Cardiac muscle cell (in vitro differentiated cells and primary cell): ENCODE measurements at regions not wholly inside any gene's neighbourhood (a gene's known extent, or its start where the extent isn't known, plus 50 kb on each side); places are given as distances from the start of the nearest gene placed in this dataset.

ENCODE experiments used
- DNase-seq, 2 donors: peaks; one replicate each; pipeline versions ENCODE4 v3.0.0 to v3.0.0-alpha.2; 2010 to 2017; ENCODE audit warnings: low read depth in 1 of 2, low spot score in 1 of 2
- H3K27ac ChIP-seq: fragments of 200-600 bp; sonication (generic); 2 replicates; pipeline ENCODE4 v1.5.1; 2016
- H3K27me3 ChIP-seq: fragments of 200-600 bp; sonication (generic); 2 replicates; pipeline ENCODE4 v1.6.0; 2016; ENCODE audit warnings: control low read depth
- H3K36me3 ChIP-seq: fragments of 200-600 bp; sonication (generic); 2 replicates; pipeline ENCODE4 v1.5.1; 2016; ENCODE audit warnings: control low read depth
- H3K4me1 ChIP-seq: fragments of 200-600 bp; sonication (generic); 2 replicates; pipeline ENCODE4 v1.8.1; 2017; ENCODE audit warnings: low read depth, mild to moderate bottlenecking, mixed run types
- H3K4me3 ChIP-seq: fragments of 200-600 bp; sonication (generic); 2 replicates; pipeline ENCODE4 v1.5.1; 2016; ENCODE audit warnings: mild to moderate bottlenecking
- H3K9me3 ChIP-seq: fragments of 200-600 bp; sonication (generic); 2 replicates; pipeline ENCODE4 v1.5.1; 2017; ENCODE audit warnings: low read depth, mild to moderate bottlenecking, control low read depth
- TF ChIP-seq, protein P1 (sequence below): IDR thresholded peaks from 2 replicates; pipeline ENCODE4 v1.5.1; 2012; ENCODE audit warnings: low read depth, mild to moderate bottlenecking, low read length

DNA sequence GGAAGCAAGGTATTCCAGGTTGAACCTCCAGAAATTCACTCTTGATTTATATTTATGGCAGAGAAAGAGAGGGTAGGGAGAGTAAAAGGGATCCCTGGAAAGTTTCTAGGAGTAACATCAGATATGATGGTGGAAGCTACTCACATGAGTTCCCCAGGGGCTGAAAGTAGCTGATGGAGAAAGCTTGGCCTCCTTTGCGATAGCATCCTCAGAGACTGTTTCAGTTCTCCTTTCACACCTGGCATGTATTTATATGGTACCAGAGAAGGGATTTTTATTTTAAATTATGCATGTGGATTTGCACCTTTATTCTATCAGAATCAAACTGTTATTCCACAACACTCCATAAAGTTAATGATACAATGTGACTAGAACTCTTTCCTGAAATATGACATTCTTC is 126.3 kb upstream of the OSR1 start:
- Histone ChIP-seq H3K9me3 (no peaks in the 10 kb centered on the region), H3K27ac (no peak overlapping the region), H3K36me3 (no peaks in the 10 kb centered on the region), H3K4me3 (no peak overlapping the region), H3K4me1 (no peaks in the 10 kb centered on the region), H3K27me3 (no peaks in the 10 kb centered on the region)
- TF ChIP-seq, protein P1, sequence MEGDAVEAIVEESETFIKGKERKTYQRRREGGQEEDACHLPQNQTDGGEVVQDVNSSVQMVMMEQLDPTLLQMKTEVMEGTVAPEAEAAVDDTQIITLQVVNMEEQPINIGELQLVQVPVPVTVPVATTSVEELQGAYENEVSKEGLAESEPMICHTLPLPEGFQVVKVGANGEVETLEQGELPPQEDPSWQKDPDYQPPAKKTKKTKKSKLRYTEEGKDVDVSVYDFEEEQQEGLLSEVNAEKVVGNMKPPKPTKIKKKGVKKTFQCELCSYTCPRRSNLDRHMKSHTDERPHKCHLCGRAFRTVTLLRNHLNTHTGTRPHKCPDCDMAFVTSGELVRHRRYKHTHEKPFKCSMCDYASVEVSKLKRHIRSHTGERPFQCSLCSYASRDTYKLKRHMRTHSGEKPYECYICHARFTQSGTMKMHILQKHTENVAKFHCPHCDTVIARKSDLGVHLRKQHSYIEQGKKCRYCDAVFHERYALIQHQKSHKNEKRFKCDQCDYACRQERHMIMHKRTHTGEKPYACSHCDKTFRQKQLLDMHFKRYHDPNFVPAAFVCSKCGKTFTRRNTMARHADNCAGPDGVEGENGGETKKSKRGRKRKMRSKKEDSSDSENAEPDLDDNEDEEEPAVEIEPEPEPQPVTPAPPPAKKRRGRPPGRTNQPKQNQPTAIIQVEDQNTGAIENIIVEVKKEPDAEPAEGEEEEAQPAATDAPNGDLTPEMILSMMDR, result no peak
- DNase-seq, result no peak

DNA sequence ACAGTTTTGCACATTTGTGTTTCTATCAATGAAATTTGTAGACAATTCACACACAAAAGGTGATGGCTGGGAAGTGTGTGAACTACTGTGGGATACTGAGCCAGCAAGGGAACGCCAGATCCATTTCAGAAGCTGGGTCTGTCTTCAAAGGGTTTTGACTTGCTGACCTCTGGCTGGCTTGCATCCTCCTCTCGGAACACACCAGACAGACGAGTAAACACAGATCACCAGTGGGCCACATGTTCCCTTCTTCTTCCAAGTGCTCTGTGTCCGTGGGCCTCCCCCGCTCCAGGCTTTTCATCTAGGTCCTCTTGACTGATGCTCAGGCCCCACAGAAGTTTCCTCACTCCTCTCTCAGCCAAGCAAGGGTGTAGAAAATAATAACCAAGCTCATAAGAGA is 122.2 kb upstream of the OSR1 start:
- H3K36me3 ChIP-seq, result no peaks in the 10 kb centered on the region
- H3K4me1 ChIP-seq, result no peaks in the 10 kb centered on the region
- no peak overlapping the region for H3K27ac ChIP-seq
- TF ChIP-seq, protein P1, result no peak
- H3K4me3 ChIP-seq, result no peak overlapping the region
- H3K9me3 ChIP-seq, result no peaks in the 10 kb centered on the region
- H3K27me3 ChIP-seq, result no peaks in the 10 kb centered on the region
- DNase-seq, result no peak

DNA sequence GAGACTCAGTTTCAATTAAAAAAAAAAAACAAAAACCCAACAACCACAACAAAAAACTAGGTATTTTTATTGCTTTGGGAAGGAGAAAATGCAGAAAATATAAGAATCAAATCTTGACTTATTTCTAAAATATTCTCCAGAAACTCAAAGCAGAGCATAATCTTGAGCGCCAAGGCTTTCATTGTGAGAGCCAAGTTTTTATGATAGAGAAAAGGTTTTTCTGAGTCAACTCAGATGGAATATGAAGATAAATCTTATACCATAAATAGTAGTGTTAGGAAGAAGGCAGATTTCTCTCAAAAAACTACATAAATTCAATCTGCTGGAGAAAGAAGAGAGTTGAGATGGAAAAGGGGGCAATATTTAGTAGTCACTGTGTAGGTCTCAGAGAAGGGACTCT is 121.2 kb upstream of the OSR1 start:
- Histone ChIP-seq H3K4me3 (no peak overlapping the region), H3K4me1 (no peaks in the 10 kb centered on the region), H3K27me3 (no peaks in the 10 kb centered on the region), H3K27ac (no peak overlapping the region), H3K9me3 (no peaks in the 10 kb centered on the region), H3K36me3 (no peaks in the 10 kb centered on the region)
- DNase-seq, result no peak
- TF ChIP-seq, protein P1, result no peak

DNA sequence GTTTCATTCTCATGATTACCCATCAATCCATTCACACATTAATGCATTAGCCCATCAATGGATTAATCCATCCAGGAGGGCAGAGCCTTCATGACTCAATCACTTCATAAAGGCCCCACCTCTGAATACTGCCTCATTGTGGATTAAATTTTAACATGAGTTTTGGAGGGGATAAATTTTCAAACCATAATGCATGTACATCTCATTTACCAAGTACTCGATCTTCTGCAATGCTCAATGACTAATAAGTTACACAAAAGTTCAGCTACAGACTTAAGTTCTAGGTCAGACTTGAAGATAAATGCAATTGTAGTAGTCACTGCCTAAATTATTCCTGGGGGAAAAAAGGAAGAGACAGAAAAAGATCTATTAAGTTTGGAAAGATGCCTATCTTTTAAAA is 120.0 kb upstream of the OSR1 start:
- H3K27me3 ChIP-seq, result no peaks in the 10 kb centered on the region
- TF ChIP-seq, protein P1, result no peak
- no peak overlapping the region for H3K4me3 ChIP-seq
- DNase-seq, result no peak
- H3K4me1 ChIP-seq, result peaks cover under 1% of the 10 kb centered on the region
- no peaks in the 10 kb centered on the region for H3K36me3 ChIP-seq
- H3K27ac ChIP-seq, result no peak overlapping the region
- H3K9me3 ChIP-seq, result no peaks in the 10 kb centered on the region

DNA sequence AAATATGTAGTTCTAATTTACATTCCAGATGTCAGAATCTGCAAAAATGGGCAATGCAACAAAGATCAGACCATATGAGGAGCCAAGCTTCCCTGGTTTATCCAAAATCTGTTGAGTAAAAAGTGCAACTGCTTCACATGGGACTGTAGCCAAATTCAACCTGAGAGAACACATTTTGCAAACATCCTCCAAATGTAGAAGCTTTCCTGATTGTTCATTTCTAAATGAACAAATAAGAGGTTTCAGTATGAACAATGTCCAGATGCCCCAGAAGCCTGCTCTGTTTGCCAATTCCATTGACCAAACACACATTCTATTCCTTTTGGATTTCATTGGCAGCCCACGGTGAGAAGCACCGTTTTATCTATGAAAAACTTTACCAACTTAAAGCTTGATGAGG is 117.9 kb upstream of the OSR1 start:
- Histone ChIP-seq H3K4me3 (no peak overlapping the region), H3K9me3 (no peaks in the 10 kb centered on the region), H3K27me3 (no peaks in the 10 kb centered on the region), H3K27ac (no peak overlapping the region), H3K4me1 (peaks cover 5% of the 10 kb centered on the region), H3K36me3 (no peaks in the 10 kb centered on the region)
- DNase-seq, result no peak
- TF ChIP-seq, protein P1, result no peak

DNA sequence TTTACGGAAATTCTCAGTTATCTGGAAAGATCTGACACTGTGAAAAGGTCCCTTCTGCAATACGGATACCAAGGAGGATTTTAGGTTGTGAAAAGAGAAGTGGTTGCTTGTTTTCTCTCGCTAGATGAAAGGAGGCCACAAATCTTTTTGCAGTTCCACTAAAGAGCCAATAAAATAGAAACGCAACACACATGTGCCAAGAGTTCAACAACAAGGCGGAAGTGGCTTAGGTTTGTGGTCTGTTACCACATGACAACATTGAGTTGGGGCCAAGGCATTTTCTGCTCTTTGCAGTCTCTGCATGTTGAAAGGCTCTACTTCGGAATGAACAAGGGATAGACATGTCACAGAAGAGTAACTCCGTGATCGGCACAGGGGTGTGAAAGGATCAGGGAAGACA is 115.7 kb upstream of the OSR1 start:
- no peak overlapping the region for H3K4me3 ChIP-seq
- peak in 1 of 2 donors; percentile 79 for DNase-seq
- TF ChIP-seq, protein P1, result no peak
- H3K4me1 ChIP-seq, result peaks cover 5% of the 10 kb centered on the region
- no peaks in the 10 kb centered on the region for H3K36me3 ChIP-seq
- H3K9me3 ChIP-seq, result no peaks in the 10 kb centered on the region
- H3K27ac ChIP-seq, result no peak overlapping the region
- no peaks in the 10 kb centered on the region for H3K27me3 ChIP-seq
